ENCODE measurements at regions not wholly inside any gene's neighbourhood (a gene's known extent, or its start where the extent isn't known, plus 50 kb on each side); places are given as distances from the start of the nearest gene placed in this dataset.

DNA sequence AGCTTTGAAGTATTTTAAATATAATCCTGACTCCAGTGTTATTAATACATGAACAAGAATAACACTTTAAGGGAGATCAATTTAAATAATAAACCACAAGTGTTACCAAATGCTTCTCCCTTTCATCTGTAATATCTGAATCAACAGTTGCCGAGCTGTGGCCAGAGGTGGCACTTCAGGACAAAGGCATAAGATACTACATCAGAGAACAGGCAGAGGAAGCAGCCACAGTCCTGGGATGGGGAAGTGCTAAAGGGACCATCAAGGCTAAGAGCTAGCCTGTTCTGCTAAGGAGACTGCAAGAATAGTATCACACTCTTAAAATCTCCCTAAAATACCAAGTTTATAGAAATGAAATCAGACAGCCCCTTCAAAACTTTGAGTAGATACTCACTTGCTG, 378.2 kb upstream of the PRKCQ start:
- no peak for TF ChIP-seq ZNF23 (tag by site-specific recombination; IDR thresholded peaks at IDR 0.05; ENCODE audit: borderline replicate concordance)
- TF ChIP-seq, protein P1, sequence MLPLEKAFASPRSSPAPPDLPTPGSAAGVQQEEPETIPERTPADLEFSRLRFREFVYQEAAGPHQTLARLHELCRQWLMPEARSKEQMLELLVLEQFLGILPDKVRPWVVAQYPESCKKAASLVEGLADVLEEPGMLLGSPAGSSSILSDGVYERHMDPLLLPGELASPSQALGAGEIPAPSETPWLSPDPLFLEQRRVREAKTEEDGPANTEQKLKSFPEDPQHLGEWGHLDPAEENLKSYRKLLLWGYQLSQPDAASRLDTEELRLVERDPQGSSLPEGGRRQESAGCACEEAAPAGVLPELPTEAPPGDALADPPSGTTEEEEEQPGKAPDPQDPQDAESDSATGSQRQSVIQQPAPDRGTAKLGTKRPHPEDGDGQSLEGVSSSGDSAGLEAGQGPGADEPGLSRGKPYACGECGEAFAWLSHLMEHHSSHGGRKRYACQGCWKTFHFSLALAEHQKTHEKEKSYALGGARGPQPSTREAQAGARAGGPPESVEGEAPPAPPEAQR (tag by site-specific recombination; IDR thresholded peaks at IDR 0.05): no peak

Measured in HEK293 (cell line).